Cardiac muscle cell (in vitro differentiated cells and primary cell): ENCODE measurements at regions not wholly inside any gene's neighbourhood (a gene's known extent, or its start where the extent isn't known, plus 50 kb on each side); places are given as distances from the start of the nearest gene placed in this dataset.

Experiments used
- DNase-seq, 2 donors: peaks; one replicate each; pipeline versions ENCODE4 v3.0.0 to v3.0.0-alpha.2; 2010 to 2017; ENCODE audit warnings: low read depth in 1 of 2, low spot score in 1 of 2
- H3K27ac ChIP-seq: fragments of 200-600 bp; sonication (generic); 2 replicates; pipeline ENCODE4 v1.5.1; 2016
- H3K27me3 ChIP-seq: fragments of 200-600 bp; sonication (generic); 2 replicates; pipeline ENCODE4 v1.6.0; 2016; ENCODE audit warnings: control low read depth
- H3K36me3 ChIP-seq: fragments of 200-600 bp; sonication (generic); 2 replicates; pipeline ENCODE4 v1.5.1; 2016; ENCODE audit warnings: control low read depth
- H3K4me1 ChIP-seq: fragments of 200-600 bp; sonication (generic); 2 replicates; pipeline ENCODE4 v1.8.1; 2017; ENCODE audit warnings: low read depth, mild to moderate bottlenecking, mixed run types
- H3K4me3 ChIP-seq: fragments of 200-600 bp; sonication (generic); 2 replicates; pipeline ENCODE4 v1.5.1; 2016; ENCODE audit warnings: mild to moderate bottlenecking
- H3K9me3 ChIP-seq: fragments of 200-600 bp; sonication (generic); 2 replicates; pipeline ENCODE4 v1.5.1; 2017; ENCODE audit warnings: low read depth, mild to moderate bottlenecking, control low read depth
- TF ChIP-seq, protein P1 (sequence below): IDR thresholded peaks from 2 replicates; pipeline ENCODE4 v1.5.1; 2012; ENCODE audit warnings: low read depth, mild to moderate bottlenecking, low read length

DNA sequence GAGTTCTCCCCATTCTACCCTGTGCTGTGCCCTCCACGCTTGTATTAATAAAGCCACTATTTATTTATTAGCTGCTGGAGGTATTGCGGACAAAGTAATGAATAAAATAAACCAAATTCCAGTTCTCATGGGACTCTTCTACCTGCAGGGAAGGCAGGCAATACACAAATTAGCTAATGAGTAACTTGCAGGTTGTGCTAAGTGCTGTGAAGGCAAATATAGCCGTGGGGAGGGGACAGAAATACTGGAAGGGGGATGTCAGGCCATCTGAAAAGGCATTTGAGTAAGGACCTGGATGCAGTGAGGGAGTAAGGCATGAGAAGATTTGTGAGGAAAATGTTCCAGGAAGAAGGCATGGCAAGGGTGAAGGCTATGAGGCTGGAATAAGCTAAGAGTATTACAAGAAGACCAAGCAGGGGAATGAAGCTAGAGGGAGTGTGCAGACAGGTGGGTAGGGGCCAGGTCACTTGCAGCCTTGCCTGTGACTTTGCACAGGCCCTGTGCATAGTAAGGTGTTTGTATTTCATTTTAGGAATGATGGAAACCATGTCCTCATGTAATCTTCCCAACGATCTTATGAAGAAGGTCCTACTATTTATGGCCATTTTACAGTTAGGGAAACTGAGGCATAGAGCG is 167.5 kb downstream of the PTPN11 start:
- no peak for DNase-seq
- H3K4me3 ChIP-seq = no peak overlapping the region
- H3K9me3 ChIP-seq = no peaks in the 10 kb centered on the region
- H3K27ac ChIP-seq = no peak overlapping the region
- no peaks in the 10 kb centered on the region for H3K4me1 ChIP-seq
- peaks cover 8% of the 10 kb centered on the region for H3K27me3 ChIP-seq
- no peaks in the 10 kb centered on the region for H3K36me3 ChIP-seq
- TF ChIP-seq, protein P1, sequence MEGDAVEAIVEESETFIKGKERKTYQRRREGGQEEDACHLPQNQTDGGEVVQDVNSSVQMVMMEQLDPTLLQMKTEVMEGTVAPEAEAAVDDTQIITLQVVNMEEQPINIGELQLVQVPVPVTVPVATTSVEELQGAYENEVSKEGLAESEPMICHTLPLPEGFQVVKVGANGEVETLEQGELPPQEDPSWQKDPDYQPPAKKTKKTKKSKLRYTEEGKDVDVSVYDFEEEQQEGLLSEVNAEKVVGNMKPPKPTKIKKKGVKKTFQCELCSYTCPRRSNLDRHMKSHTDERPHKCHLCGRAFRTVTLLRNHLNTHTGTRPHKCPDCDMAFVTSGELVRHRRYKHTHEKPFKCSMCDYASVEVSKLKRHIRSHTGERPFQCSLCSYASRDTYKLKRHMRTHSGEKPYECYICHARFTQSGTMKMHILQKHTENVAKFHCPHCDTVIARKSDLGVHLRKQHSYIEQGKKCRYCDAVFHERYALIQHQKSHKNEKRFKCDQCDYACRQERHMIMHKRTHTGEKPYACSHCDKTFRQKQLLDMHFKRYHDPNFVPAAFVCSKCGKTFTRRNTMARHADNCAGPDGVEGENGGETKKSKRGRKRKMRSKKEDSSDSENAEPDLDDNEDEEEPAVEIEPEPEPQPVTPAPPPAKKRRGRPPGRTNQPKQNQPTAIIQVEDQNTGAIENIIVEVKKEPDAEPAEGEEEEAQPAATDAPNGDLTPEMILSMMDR = no peak

GRCh38 chr12:112589275-112589674 is 170.5 kb downstream of the PTPN11 start:
- no peak for DNase-seq
- Histone ChIP-seq H3K36me3 (no peaks in the 10 kb centered on the region), H3K4me1 (no peaks in the 10 kb centered on the region), H3K27ac (no peak overlapping the region), H3K9me3 (no peaks in the 10 kb centered on the region), H3K27me3 (peaks cover 8% of the 10 kb centered on the region), H3K4me3 (no peak overlapping the region)
- TF ChIP-seq, protein P1 = no peak

DNA sequence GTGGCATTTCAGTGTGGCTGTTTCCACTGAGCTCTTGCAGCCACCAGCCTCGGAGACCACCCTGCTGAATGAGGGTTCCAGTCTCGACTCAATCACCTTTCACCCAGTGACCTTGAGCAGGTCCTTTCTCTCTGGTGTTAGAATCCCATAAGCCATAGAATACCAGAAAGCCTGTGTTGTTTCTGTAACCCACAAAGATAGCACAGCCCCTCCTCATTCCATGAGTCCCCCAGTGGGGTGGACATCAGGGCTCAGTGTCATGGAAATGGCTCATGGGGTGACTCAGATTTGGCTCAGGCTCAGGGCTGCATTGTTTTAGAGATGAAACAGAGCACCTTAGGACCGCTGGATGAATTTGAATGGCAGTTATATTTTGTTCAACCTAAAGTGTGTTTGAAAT is 171.5 kb downstream of the PTPN11 start:
- no peak for DNase-seq
- Histone ChIP-seq H3K36me3 (no peaks in the 10 kb centered on the region), H3K9me3 (no peaks in the 10 kb centered on the region), H3K27ac (no peak overlapping the region), H3K4me1 (no peaks in the 10 kb centered on the region), H3K27me3 (peaks cover 8% of the 10 kb centered on the region), H3K4me3 (no peak overlapping the region)
- TF ChIP-seq, protein P1 = no peak

DNA sequence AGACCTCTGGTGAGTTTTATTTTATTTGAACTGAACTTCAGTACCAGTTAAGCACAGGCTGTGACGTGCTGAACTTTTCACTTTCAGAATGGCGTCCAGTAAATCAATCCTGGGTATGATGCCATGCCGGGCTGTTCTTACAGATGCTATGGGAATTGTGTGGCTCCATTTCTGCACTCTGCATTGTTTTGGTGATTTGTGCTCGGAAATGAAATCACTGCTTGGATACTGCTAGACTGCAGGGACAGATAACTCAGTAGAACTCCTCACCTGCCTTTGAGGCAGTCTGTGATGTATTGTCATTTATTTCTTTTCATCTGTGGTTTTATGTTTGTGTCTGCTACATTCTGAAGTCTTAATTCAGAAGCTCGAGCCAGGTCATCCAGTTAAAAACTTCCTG is 172.7 kb downstream of the PTPN11 start:
- Histone ChIP-seq H3K36me3 (no peaks in the 10 kb centered on the region), H3K4me1 (no peaks in the 10 kb centered on the region), H3K4me3 (no peak overlapping the region), H3K9me3 (no peaks in the 10 kb centered on the region), H3K27me3 (peaks cover 8% of the 10 kb centered on the region), H3K27ac (no peak overlapping the region)
- TF ChIP-seq, protein P1 = no peak
- DNase-seq = no peak

- Histone ChIP-seq H3K4me1 (no peaks in the 10 kb centered on the region), H3K27ac (no peak overlapping the region), H3K9me3 (no peaks in the 10 kb centered on the region), H3K4me3 (no peak overlapping the region), H3K36me3 (no peaks in the 10 kb centered on the region), H3K27me3 (no peaks in the 10 kb centered on the region)
- no peak for DNase-seq
- TF ChIP-seq, protein P1 = no peak
These were observed 176.7 kb downstream of the PTPN11 start for GRCh38 chr12:112595410-112595809.

DNA sequence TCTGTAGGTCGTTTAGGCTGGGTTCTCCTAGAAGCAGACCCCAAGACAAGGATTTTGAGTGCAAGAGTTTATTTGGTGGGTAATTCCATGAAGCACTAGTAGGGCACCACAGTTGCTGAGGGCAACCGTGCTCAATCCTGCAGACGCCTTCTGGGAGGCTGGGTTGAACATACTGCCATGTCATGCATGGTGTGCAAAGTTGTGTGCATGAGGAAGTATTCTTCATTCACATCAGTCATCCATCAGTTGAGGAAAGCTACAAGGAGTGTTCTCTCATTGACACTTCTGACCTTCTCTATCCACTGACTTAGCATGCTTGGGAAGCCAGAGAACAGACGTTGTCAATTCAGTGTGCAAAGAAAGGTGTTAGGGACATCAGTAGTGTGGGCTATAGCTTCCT is 179.2 kb downstream of the PTPN11 start:
- H3K27me3 ChIP-seq = no peaks in the 10 kb centered on the region
- DNase-seq = no peak
- no peaks in the 10 kb centered on the region for H3K4me1 ChIP-seq
- H3K36me3 ChIP-seq = no peaks in the 10 kb centered on the region
- no peak overlapping the region for H3K27ac ChIP-seq
- TF ChIP-seq, protein P1 = no peak
- no peak overlapping the region for H3K4me3 ChIP-seq
- no peaks in the 10 kb centered on the region for H3K9me3 ChIP-seq
